Fibroblast of lung (primary cell): ENCODE measurements at regions not wholly inside any gene's neighbourhood (a gene's known extent, or its start where the extent isn't known, plus 50 kb on each side); places are given as distances from the start of the nearest gene placed in this dataset.

ENCODE experiments used
- CTCF ChIP-seq, 2 donors: IDR thresholded peaks in 1 of 2; conservative IDR thresholded peaks in 1 of 2; 1 replicate in 1 of 2; 2 replicates in 1 of 2; pipeline ENCODE4 v1.5.1; 2011 to 2012; ENCODE audit warnings: low read length in 2 of 2, control low read depth in 1 of 2, inconsistent platforms in 1 of 2, low read depth in 1 of 2, mild to moderate bottlenecking in 1 of 2
- EZH2 ChIP-seq: IDR thresholded peaks from 2 replicates; pipeline ENCODE4 v1.5.1; 2012; ENCODE audit warnings: low read length, control low read depth, mild to moderate bottlenecking; ENCODE audit errors: missing control alignments

GRCh38 chr1:164256456-164256855, 302.5 kb upstream of the PBX1 start:
- TF ChIP-seq CTCF (conservative IDR thresholded peaks at IDR 0.05 in 1 of 2, IDR thresholded peaks at IDR 0.05 in 1 of 2; ENCODE audit: low read depth in 1 of 2, low read length in 2 of 2), result no peak
- no peak for TF ChIP-seq EZH2
